Astrocyte of the spinal cord (primary cell): ENCODE measurements at regions not wholly inside any gene's neighbourhood (a gene's known extent, or its start where the extent isn't known, plus 50 kb on each side); places are given as distances from the start of the nearest gene placed in this dataset.
"Not testable (repeated sequence)": the region's sequence is repeated elsewhere in the genome, so short reads cannot be mapped to it uniquely, and the experiment has no call there.

ENCODE experiments used
- DNase-seq: peaks from one replicate; pipeline ENCODE4 v3.0.0; 2011; ENCODE audit warnings: low read depth, low spot score
- H3K4me3 ChIP-seq: 2 replicates; pipeline ENCODE4 v1.5.1; 2011; ENCODE audit warnings: low read depth, mild to moderate bottlenecking, low read length, moderate library complexity
- in situ Hi-C: cut with HindIII; loops from 2 replicates; pipeline ENCODE4 v1.10.0; 2017; ENCODE audit warnings: low sequenced_read_pairs
- TF ChIP-seq, protein P1 (sequence below): IDR thresholded peaks from 2 replicates; pipeline ENCODE4 v1.5.1; 2012; ENCODE audit warnings: low read depth, mild to moderate bottlenecking, low read length, inconsistent platforms

DNA sequence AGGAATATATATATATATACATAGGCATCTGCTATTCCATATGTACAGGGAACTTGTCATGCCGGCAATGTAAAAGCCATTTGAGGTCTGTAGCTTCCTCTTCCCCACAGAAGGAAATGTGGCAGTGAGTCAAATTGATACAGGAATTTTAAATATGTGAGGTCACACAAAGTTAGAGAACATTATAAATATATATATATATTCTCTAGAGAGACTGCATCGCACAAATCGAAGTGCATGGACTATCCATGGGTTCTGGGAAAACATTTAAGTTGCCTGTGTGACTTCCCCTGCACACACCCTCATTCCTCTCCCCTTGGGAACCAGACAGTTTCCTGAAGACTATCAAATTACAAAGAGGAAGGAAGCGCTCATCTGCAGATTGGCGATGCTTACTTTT is 100.9 kb upstream of the CCDC91 start:
- in situ Hi-C loops, result no loop called here
- DNase-seq, result peak; percentile 45
- no peak overlapping the region for H3K4me3 ChIP-seq
- TF ChIP-seq, protein P1, sequence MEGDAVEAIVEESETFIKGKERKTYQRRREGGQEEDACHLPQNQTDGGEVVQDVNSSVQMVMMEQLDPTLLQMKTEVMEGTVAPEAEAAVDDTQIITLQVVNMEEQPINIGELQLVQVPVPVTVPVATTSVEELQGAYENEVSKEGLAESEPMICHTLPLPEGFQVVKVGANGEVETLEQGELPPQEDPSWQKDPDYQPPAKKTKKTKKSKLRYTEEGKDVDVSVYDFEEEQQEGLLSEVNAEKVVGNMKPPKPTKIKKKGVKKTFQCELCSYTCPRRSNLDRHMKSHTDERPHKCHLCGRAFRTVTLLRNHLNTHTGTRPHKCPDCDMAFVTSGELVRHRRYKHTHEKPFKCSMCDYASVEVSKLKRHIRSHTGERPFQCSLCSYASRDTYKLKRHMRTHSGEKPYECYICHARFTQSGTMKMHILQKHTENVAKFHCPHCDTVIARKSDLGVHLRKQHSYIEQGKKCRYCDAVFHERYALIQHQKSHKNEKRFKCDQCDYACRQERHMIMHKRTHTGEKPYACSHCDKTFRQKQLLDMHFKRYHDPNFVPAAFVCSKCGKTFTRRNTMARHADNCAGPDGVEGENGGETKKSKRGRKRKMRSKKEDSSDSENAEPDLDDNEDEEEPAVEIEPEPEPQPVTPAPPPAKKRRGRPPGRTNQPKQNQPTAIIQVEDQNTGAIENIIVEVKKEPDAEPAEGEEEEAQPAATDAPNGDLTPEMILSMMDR, result no peak

DNA sequence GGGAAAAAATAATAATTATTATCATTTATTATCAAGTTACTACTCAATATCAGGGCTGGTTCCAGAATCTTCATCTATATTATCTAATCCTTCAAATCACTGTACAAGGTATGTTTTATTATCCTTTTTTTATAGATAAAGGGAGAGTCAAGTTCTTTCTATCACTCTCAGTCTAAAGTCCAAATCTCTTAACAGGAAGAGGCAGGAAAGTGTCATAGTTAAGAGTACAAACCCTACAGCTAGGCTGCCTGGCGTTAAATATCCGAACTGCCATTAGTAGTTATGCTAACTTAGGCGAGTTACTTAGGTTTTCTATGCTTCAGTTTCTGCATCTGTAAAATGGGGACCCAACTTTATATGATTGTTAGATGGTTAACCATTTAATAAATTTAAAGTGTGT is 99.4 kb upstream of the CCDC91 start:
- TF ChIP-seq, protein P1, result no peak
- in situ Hi-C loops, result no loop called here
- DNase-seq, result no peak
- H3K4me3 ChIP-seq, result no peak overlapping the region

DNA sequence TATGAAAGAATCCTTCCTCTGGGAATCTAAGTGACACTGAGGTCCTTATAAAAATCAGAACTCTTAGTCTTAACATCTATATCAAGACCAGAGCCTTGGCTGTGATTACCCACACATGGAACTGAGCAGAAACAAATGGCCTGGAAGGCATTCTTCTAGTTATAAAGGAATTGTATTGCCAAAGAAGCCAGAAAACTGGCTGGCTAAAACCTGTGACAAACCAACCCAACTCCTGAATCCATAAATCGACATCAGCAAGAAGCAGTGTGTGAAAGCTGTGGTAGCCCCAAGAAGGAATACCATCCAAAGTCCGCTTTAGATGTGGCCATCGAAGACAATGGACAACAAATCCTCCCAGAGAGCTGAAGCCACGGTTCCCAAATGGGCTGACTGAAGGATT is 97.9 kb upstream of the CCDC91 start:
- no peak overlapping the region for H3K4me3 ChIP-seq
- in situ Hi-C loops, result no loop called here
- TF ChIP-seq, protein P1, result no peak
- DNase-seq, result no peak

DNA sequence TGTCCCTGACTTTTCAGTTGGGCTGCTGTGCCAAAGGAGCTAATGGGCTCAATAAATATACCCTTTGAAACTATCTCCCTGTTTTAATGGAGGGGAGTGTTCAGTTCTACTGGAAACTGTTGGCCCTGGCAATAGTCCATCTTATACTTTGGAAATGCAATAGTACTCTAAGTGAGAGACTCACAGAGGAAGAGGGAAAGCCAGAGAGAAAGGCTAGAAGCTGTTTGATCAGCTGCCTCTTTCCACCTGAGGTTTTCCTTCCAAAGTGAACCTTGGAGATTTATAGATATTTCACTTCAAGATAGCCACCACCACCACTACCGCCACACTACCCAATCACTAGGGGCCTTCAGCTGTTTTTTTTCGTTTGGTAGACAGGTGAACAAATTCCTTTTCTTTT is 93.6 kb upstream of the CCDC91 start:
- no peak overlapping the region for H3K4me3 ChIP-seq
- no peak for DNase-seq
- in situ Hi-C loops, result no loop called here
- TF ChIP-seq, protein P1, result no peak

DNA sequence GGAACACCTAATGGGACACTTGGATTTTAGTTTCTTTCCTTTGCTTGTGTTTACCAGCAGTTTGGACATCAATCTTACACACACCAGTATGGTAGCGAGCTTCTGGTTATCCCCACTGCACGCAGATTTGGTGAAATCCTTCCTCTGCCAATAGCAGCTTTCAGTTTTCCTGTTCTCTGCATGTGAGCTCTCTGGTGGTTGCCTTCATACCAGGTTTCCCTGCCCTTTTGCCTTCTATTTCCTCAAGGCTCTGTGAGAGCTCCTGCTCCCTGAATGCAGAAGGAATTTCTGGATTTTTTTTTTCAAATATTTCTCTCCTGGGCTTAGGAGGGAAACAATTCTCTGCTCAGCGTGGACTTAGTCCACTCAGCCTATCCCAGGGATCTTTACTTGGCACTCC is 93.0 kb upstream of the CCDC91 start:
- no peak overlapping the region for H3K4me3 ChIP-seq
- DNase-seq, result no peak
- in situ Hi-C loops, result no loop called here
- TF ChIP-seq, protein P1, result no peak

DNA sequence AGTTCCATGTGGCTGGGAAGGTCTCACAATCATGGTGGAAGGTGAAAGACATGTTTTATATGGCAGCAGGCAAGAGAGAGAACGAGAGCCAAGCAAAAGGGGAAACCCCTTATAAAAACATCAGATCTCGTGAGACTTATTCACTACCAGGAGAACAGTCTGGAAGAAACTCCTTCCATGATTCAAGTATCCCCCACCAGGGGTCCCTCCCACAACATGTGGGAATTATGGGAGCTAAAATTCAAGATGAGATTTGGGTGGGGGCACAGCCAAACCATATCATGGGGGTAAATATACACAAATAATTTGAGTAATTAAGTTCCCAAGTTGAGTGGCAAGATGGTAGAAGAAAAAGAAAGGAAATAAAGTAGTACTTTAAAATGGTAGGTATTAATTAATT is 91.0 kb upstream of the CCDC91 start:
- in situ Hi-C loops, H3K4me3 ChIP-seq, DNase-seq: not testable (repeated sequence)

GRCh38 chr12:28099871-28100270 is 90.4 kb upstream of the CCDC91 start:
- in situ Hi-C loops, result no loop called here
- no peak for DNase-seq
- TF ChIP-seq, protein P1, result no peak
- H3K4me3 ChIP-seq, result no peak overlapping the region
